CD4-positive, alpha-beta memory T cell (primary cell): ENCODE measurements at regions not wholly inside any gene's neighbourhood (a gene's known extent, or its start where the extent isn't known, plus 50 kb on each side); places are given as distances from the start of the nearest gene placed in this dataset.

Experiments
- CTCF ChIA-PET: fragments of 350-600 bp; sonication (Branson Sonifier 250); formaldehyde crosslinking; loops from one replicate; lab custom pipeline; 2021; ENCODE audit warnings: inconsistent platforms; ENCODE audit not compliant: partially characterized antibody; lab: Charles Lee
- POLR2A ChIA-PET: fragments of 350-600 bp; sonication (Branson Sonifier 250); formaldehyde crosslinking; loops from one replicate; lab custom pipeline; 2021; ENCODE audit not compliant: partially characterized antibody; lab: Charles Lee
- DNase-seq, 5 donors: peaks; one replicate each; pipeline versions ENCODE4 v3.0.0 to v3.0.0-alpha.2; 2020 to 2022; ENCODE audit warnings: mixed read lengths in 1 of 5
- H3K27ac ChIP-seq: one replicate; pipeline ENCODE4 v1.7.0; 2013; ENCODE audit warnings: low read depth, low read length
- H3K27me3 ChIP-seq: 2 replicates; pipeline ENCODE4 v1.7.0; 2013; ENCODE audit warnings: mild to moderate bottlenecking, low read length, moderate library complexity; ENCODE audit not compliant: insufficient read depth
- H3K36me3 ChIP-seq: 2 replicates; pipeline ENCODE4 v1.7.0; 2013; ENCODE audit warnings: mild to moderate bottlenecking, low read length, moderate library complexity; ENCODE audit not compliant: insufficient read depth
- H3K4me1 ChIP-seq: 2 replicates; pipeline ENCODE4 v1.7.0; 2013; ENCODE audit warnings: mild to moderate bottlenecking, low read length, moderate library complexity; ENCODE audit not compliant: insufficient read depth
- H3K4me3 ChIP-seq, 2 donors: one replicate each; pipeline ENCODE4 v1.7.0; 2013; ENCODE audit warnings: low read length in 2 of 2, mild to moderate bottlenecking in 1 of 2
- H3K9me3 ChIP-seq, 2 donors: one replicate each; pipeline ENCODE4 v1.7.0; 2013; ENCODE audit warnings: low read length in 2 of 2, control low read depth in 1 of 2; ENCODE audit not compliant: control insufficient read depth in 1 of 2
- H3K27ac Mint-ChIP-seq, 7 donors: one replicate each; pipeline ENCODE4 v1.8.0; 2020 to 2021; ENCODE audit warnings: mixed read lengths in 7 of 7, mild to moderate bottlenecking in 6 of 7, inconsistent platforms in 3 of 7, moderate library complexity in 3 of 7
- H3K27me3 Mint-ChIP-seq, 2 donors: one replicate each; pipeline ENCODE4 v1.8.0; 2020 to 2021; ENCODE audit warnings: mixed read lengths in 2 of 2
- H3K36me3 Mint-ChIP-seq, 2 donors: one replicate each; pipeline ENCODE4 v1.8.0; 2020 to 2021; ENCODE audit warnings: mixed read lengths in 2 of 2, inconsistent platforms in 1 of 2, mild to moderate bottlenecking in 1 of 2
- H3K4me1 Mint-ChIP-seq, 4 donors: one replicate each; pipeline ENCODE4 v1.8.0; 2020 to 2021; ENCODE audit warnings: mixed read lengths in 4 of 4, mild to moderate bottlenecking in 1 of 4
- H3K4me3 Mint-ChIP-seq, 8 donors: one replicate each; pipeline ENCODE4 v1.8.0; 2020 to 2021; ENCODE audit warnings: mixed read lengths in 8 of 8, mild to moderate bottlenecking in 7 of 8, moderate library complexity in 6 of 8, inconsistent platforms in 3 of 8
- H3K9me3 Mint-ChIP-seq, 8 donors: one replicate each; pipeline ENCODE4 v1.8.0; 2020 to 2021; ENCODE audit warnings: mixed read lengths in 8 of 8, mild to moderate bottlenecking in 5 of 8, inconsistent platforms in 3 of 8, moderate library complexity in 1 of 8
- intact Hi-C: fragments of 100-400 bp; cut with micrococcal nuclease; formaldehyde crosslinking; loops from one replicate; pipeline ENCODE4 v1.15.1; 2023

DNA sequence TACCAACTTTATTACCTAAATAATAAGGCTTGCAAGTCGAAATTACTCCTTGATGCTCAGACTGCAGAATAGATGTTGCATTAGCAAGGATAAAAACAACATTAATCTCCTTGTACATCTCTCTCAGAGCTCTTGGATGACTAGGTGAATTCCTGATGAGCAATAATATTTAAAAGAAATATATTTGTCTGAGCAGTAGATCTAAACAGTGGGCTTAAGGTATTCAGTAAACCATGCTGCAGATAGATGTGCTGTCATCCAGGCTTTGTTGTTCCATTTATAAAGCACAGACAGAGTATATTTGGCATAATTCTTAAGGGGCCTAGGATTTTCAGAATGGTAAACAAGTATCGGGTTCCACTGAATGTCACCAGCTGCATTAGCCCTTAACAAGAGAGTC, 257.1 kb downstream of the TUSC7 start:
- no peak for DNase-seq
- H3K4me1 ChIP-seq, result no peaks in the 10 kb centered on the region
- ChIA-PET POLR2A (no interaction called here), CTCF (no interaction called here)
- Mint-ChIP-seq H3K27ac (no peak overlapping the region), H3K4me3 (no peak overlapping the region), H3K4me1 (no peaks in the 10 kb centered on the region), H3K27me3 (no peaks in the 10 kb centered on the region), H3K9me3 (peaks cover 0 to 4% (median under 1%) of the 10 kb centered on the region in 8 donors), H3K36me3 (no peaks in the 10 kb centered on the region)
- intact Hi-C loops, result no loop called here
- no peaks in the 10 kb centered on the region for H3K9me3 ChIP-seq
- H3K27ac ChIP-seq, result no peak overlapping the region
- H3K27me3 ChIP-seq, result no peaks in the 10 kb centered on the region
- H3K36me3 ChIP-seq, result no peaks in the 10 kb centered on the region
- no peak overlapping the region for H3K4me3 ChIP-seq

DNA sequence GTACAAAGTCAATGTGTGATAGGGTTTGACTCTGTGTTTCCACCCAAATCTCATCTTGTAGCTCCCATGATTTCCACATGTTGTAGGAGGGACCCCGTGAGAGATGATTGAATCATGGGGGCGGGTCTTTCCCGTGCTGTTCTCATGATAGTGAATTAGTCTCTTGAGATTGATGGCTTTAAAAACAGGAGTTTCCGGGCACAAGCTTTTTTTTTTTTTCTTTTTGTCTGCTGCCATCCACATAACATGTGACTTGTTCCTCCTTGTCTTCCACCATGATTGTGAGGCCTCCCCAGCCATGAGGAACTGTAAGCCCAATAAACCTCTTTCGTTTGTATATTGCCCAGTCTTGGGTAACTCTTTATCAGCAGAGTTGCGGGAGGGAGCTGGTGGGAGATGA, 259.6 kb downstream of the TUSC7 start:
- H3K9me3 ChIP-seq, result no peaks in the 10 kb centered on the region
- Mint-ChIP-seq H3K27ac (no peak overlapping the region), H3K4me3 (no peak overlapping the region), H3K36me3 (no peaks in the 10 kb centered on the region), H3K4me1 (no peaks in the 10 kb centered on the region), H3K27me3 (no peaks in the 10 kb centered on the region), H3K9me3 (peaks cover 0 to 4% (median under 1%) of the 10 kb centered on the region in 8 donors)
- H3K36me3 ChIP-seq, result no peaks in the 10 kb centered on the region
- no peaks in the 10 kb centered on the region for H3K27me3 ChIP-seq
- POLR2A ChIA-PET, result no interaction called here
- intact Hi-C loops, result no loop called here
- no peak overlapping the region for H3K4me3 ChIP-seq
- no peak overlapping the region for H3K27ac ChIP-seq
- DNase-seq, result no peak
- CTCF ChIA-PET, result no interaction called here
- no peaks in the 10 kb centered on the region for H3K4me1 ChIP-seq

DNA sequence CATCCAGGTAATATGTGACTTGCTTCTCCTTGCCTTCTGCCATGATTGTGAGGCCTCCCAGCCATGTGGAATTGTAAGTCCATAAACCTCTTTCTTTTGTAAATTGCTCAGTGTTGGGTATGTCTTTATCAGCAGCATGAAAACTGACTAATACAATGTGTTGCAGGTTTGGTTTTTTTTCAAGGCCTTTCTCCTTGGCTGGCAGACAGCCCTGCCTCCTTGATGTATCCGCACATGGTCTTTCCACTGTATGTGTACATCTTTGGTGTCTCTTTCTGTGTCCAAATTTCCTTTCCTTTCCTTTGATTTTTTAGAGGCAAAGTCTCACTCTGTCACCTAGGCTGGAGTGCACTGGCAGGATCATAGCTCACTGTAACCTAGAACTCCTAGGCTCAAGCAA, 260.1 kb downstream of the TUSC7 start:
- Mint-ChIP-seq H3K27ac (no peak overlapping the region), H3K4me1 (no peaks in the 10 kb centered on the region), H3K27me3 (no peaks in the 10 kb centered on the region), H3K9me3 (peaks cover 0 to 4% (median 0%) of the 10 kb centered on the region in 8 donors), H3K36me3 (no peaks in the 10 kb centered on the region), H3K4me3 (no peak overlapping the region)
- Histone ChIP-seq H3K9me3 (no peaks in the 10 kb centered on the region), H3K36me3 (no peaks in the 10 kb centered on the region), H3K4me3 (no peak overlapping the region), H3K27ac (no peak overlapping the region), H3K27me3 (no peaks in the 10 kb centered on the region), H3K4me1 (no peaks in the 10 kb centered on the region)
- no peak for DNase-seq
- ChIA-PET CTCF (no interaction called here), POLR2A (no interaction called here)
- intact Hi-C loops, result no loop called here

DNA sequence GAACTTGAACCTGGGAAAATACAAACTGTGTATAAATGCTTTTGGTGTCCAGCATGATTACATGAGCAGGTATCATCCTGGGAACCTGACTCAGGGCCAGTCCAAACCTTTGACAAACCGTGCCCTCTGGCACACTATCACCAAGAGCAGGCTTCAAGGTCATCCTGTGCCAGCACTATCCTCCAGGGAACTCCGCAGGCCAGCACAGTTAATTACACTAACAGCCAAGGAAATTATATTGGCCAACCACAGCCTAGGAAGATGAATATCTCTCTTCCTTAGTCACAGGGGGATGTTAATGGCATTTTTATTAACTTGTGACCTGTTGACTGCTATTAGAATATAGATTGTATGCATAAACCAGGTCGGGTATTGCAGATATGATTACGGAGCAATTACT, 262.0 kb downstream of the TUSC7 start:
- Histone ChIP-seq H3K4me3 (no peak overlapping the region), H3K27me3 (no peaks in the 10 kb centered on the region), H3K4me1 (no peaks in the 10 kb centered on the region), H3K27ac (no peak overlapping the region), H3K9me3 (no peaks in the 10 kb centered on the region), H3K36me3 (no peaks in the 10 kb centered on the region)
- H3K4me1 Mint-ChIP-seq, result no peaks in the 10 kb centered on the region
- no peak overlapping the region for H3K4me3 Mint-ChIP-seq
- intact Hi-C loops, result no loop called here
- POLR2A ChIA-PET, result no interaction called here
- H3K36me3 Mint-ChIP-seq, result no peaks in the 10 kb centered on the region
- CTCF ChIA-PET, result no interaction called here
- no peak for DNase-seq
- peaks cover 0 to 5% (median 0%) of the 10 kb centered on the region in 8 donors for H3K9me3 Mint-ChIP-seq
- no peaks in the 10 kb centered on the region for H3K27me3 Mint-ChIP-seq
- no peak overlapping the region for H3K27ac Mint-ChIP-seq

DNA sequence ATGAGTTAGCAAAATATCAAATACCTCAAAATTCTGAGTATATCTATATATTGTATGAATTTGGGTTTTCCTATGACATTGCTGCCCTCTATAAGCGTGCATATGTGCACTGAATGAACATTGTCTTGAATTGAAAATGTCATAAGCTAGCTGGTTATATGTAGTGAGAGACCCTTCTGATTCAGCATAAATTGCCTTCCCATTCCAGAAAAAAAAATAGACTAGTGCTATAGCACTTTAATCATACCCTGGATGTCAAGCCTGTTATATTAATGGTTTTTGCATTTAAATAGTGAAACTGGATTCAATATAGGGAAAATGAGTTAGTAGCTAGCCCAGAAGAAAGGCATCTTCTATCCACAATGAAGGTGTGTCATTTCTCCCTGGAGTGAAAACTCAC, 265.1 kb downstream of the TUSC7 start:
- Mint-ChIP-seq H3K4me1 (no peaks in the 10 kb centered on the region), H3K27ac (no peak overlapping the region), H3K9me3 (peaks cover 0 to 3% (median under 1%) of the 10 kb centered on the region in 8 donors), H3K4me3 (no peak overlapping the region), H3K27me3 (no peaks in the 10 kb centered on the region), H3K36me3 (no peaks in the 10 kb centered on the region)
- no peaks in the 10 kb centered on the region for H3K4me1 ChIP-seq
- ChIA-PET POLR2A (no interaction called here), CTCF (no interaction called here)
- H3K4me3 ChIP-seq, result no peak overlapping the region
- no peaks in the 10 kb centered on the region for H3K27me3 ChIP-seq
- no peak overlapping the region for H3K27ac ChIP-seq
- intact Hi-C loops, result no loop called here
- no peak for DNase-seq
- no peaks in the 10 kb centered on the region for H3K36me3 ChIP-seq
- H3K9me3 ChIP-seq, result no peaks in the 10 kb centered on the region

DNA sequence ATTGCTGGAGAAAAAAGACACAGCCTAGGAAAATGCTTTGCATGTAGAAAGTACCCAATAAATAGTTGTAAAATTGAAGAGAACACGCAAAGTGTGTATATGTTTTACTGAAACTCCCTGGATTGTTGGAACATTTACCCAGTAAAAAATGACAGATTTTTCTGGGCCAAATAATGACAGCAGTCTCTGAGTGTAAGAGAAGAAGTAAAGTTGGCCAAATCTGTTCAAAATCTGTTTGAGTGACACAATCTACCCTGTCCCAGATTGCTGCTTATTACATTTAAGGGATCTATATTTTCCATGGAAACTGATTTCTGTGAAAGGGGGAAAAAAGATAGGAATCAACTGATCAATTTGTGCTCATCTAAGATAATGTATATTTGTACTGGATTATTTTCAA, 267.9 kb downstream of the TUSC7 start:
- peaks cover 0 to 3% (median 0%) of the 10 kb centered on the region in 8 donors for H3K9me3 Mint-ChIP-seq
- no peak overlapping the region for H3K4me3 Mint-ChIP-seq
- H3K9me3 ChIP-seq, result no peaks in the 10 kb centered on the region
- ChIA-PET POLR2A (no interaction called here), CTCF (no interaction called here)
- H3K27me3 Mint-ChIP-seq, result no peaks in the 10 kb centered on the region
- H3K27ac ChIP-seq, result no peak overlapping the region
- no peaks in the 10 kb centered on the region for H3K27me3 ChIP-seq
- intact Hi-C loops, result no loop called here
- no peak overlapping the region for H3K27ac Mint-ChIP-seq
- H3K36me3 ChIP-seq, result no peaks in the 10 kb centered on the region
- DNase-seq, result no peak
- H3K4me1 Mint-ChIP-seq, result no peaks in the 10 kb centered on the region
- no peaks in the 10 kb centered on the region for H3K36me3 Mint-ChIP-seq
- H3K4me1 ChIP-seq, result no peaks in the 10 kb centered on the region
- H3K4me3 ChIP-seq, result no peak overlapping the region

DNA sequence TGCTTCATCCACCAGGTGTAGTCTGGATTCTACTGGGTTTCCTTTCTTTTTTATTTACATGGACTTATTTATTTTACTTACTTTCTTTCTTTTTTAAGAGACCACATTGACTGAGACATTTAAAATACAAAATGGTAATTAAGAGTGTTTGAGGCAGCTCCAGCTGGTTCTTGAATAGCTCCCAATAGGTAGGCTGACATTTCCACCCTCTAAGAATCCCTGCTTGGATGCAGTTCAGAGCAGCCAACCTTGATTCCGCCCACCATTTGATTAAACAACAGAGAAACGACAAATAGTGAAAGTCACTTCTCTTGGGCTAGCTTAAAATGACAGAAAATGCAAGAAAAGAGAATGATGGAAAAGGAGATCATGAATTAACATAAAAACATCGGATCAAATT, 270.5 kb downstream of the TUSC7 start:
- DNase-seq, result no peak
- Mint-ChIP-seq H3K4me3 (no peak overlapping the region), H3K36me3 (no peaks in the 10 kb centered on the region), H3K27me3 (no peaks in the 10 kb centered on the region), H3K4me1 (no peaks in the 10 kb centered on the region), H3K27ac (no peak overlapping the region), H3K9me3 (peaks cover 0 to 8% (median 4%) of the 10 kb centered on the region in 8 donors)
- H3K4me1 ChIP-seq, result no peaks in the 10 kb centered on the region
- H3K36me3 ChIP-seq, result no peaks in the 10 kb centered on the region
- H3K4me3 ChIP-seq, result no peak overlapping the region
- intact Hi-C loops, result no loop called here
- CTCF ChIA-PET, result no interaction called here
- H3K27me3 ChIP-seq, result no peaks in the 10 kb centered on the region
- POLR2A ChIA-PET, result no interaction called here
- no peaks in the 10 kb centered on the region for H3K9me3 ChIP-seq
- no peak overlapping the region for H3K27ac ChIP-seq

DNA sequence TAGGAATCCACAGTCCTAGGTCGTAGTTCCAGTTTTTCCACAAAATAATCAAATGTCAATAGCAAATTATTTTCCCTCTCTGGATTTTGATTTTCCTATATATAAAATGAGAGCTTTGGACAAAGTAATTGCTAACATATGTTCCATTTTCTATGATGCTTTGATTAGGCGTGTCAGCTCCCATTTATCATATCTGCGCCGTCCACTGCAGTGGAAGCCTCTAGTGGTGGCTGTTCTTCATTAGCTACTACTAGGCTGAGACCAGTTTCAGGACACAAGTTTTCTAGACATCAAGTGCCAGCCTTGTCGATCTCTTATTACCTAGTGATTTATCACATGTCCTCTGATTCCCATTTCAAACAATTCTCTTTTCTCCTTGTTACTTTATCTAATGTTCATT, 271.5 kb downstream of the TUSC7 start:
- H3K27me3 Mint-ChIP-seq, result no peaks in the 10 kb centered on the region
- Histone ChIP-seq H3K9me3 (no peaks in the 10 kb centered on the region), H3K27me3 (no peaks in the 10 kb centered on the region), H3K4me3 (no peak overlapping the region), H3K4me1 (no peaks in the 10 kb centered on the region), H3K36me3 (no peaks in the 10 kb centered on the region), H3K27ac (no peak overlapping the region)
- ChIA-PET CTCF (no interaction called here), POLR2A (no interaction called here)
- H3K9me3 Mint-ChIP-seq, result peaks cover 0 to 11% (median 4%) of the 10 kb centered on the region in 8 donors
- intact Hi-C loops, result no loop called here
- H3K36me3 Mint-ChIP-seq, result no peaks in the 10 kb centered on the region
- DNase-seq, result no peak
- no peak overlapping the region for H3K4me3 Mint-ChIP-seq
- no peak overlapping the region for H3K27ac Mint-ChIP-seq
- H3K4me1 Mint-ChIP-seq, result no peaks in the 10 kb centered on the region
